Liver (tissue), 8 donors: ENCODE measurements at regions not wholly inside any gene's neighbourhood (a gene's known extent, or its start where the extent isn't known, plus 50 kb on each side); places are given as distances from the start of the nearest gene placed in this dataset.

Source experiments
- DNase-seq: peaks from one replicate; pipeline ENCODE4 v3.0.0-alpha.2; 2017; ENCODE audit warnings: low spot score
- H3K27ac ChIP-seq, 2 donors: one replicate each; pipeline ENCODE4 v1.7.0; 2013; ENCODE audit warnings: inconsistent platforms in 2 of 2, low read length in 2 of 2, control low read depth in 1 of 2, low read depth in 1 of 2, mild to moderate bottlenecking in 1 of 2
- H3K27me3 ChIP-seq, 4 donors: one replicate each; pipeline versions ENCODE4 v1.6.1 to v1.7.0; 2013; ENCODE audit warnings: low read length in 3 of 4, inconsistent platforms in 1 of 4, mild to moderate bottlenecking in 1 of 4, moderate library complexity in 1 of 4; ENCODE audit not compliant: control insufficient read depth in 4 of 4, insufficient read depth in 4 of 4
- H3K36me3 ChIP-seq, 4 donors: one replicate each; pipeline versions ENCODE4 v1.6.1 to v1.7.0; 2013; ENCODE audit warnings: low read length in 3 of 4, mild to moderate bottlenecking in 3 of 4, low read depth in 1 of 4, moderate library complexity in 1 of 4; ENCODE audit not compliant: control insufficient read depth in 4 of 4, insufficient read depth in 3 of 4
- H3K4me1 ChIP-seq, 4 donors: one replicate each; pipeline versions ENCODE4 v1.6.1 to v1.7.0; 2013; ENCODE audit warnings: low read length in 3 of 4, mild to moderate bottlenecking in 3 of 4, moderate library complexity in 1 of 4; ENCODE audit not compliant: control insufficient read depth in 4 of 4, insufficient read depth in 4 of 4
- H3K4me3 ChIP-seq, 3 donors: one replicate each; pipeline versions ENCODE4 v1.6.1 to v1.7.0; 2013; ENCODE audit warnings: low read length in 3 of 3, control low read depth in 1 of 3, low read depth in 1 of 3, mild to moderate bottlenecking in 1 of 3
- H3K9ac ChIP-seq, 2 donors: one replicate each; pipeline ENCODE4 v1.7.0; 2013; ENCODE audit warnings: low read length in 2 of 2, mild to moderate bottlenecking in 2 of 2, moderate library complexity in 2 of 2, control low read depth in 1 of 2, low read depth in 1 of 2
- H3K9me3 ChIP-seq, 4 donors: one replicate each; pipeline versions ENCODE4 v1.6.1 to v1.7.0; 2013; ENCODE audit warnings: low read length in 3 of 4; ENCODE audit not compliant: control insufficient read depth in 4 of 4
- CTCF ChIP-seq: fragments of 150-350 bp; IDR thresholded peaks from 2 replicates; pipeline ENCODE4 v1.5.1; 2017; ENCODE audit warnings: improper control_type of control experiment, low read depth, low read length; ENCODE audit not compliant: missing input control
- EGR1 ChIP-seq, 2 donors: IDR thresholded peaks; 2 replicates each; pipeline ENCODE4 v1.6.1; 2016 to 2018; ENCODE audit warnings: antibody characterized with exemption in 2 of 2, low read depth in 2 of 2
- FOXA1 ChIP-seq: IDR thresholded peaks from 2 replicates; pipeline ENCODE4 v1.6.1; 2016; ENCODE audit warnings: antibody characterized with exemption
- FOXA2 ChIP-seq: IDR thresholded peaks from 2 replicates; pipeline ENCODE4 v1.6.1; 2016; ENCODE audit warnings: antibody characterized with exemption
- GABPA ChIP-seq, 2 donors: IDR thresholded peaks in 1 of 2; conservative IDR thresholded peaks in 1 of 2; 2 replicates each; pipeline ENCODE4 v1.6.1; 2016; ENCODE audit warnings: antibody characterized with exemption in 2 of 2, mild to moderate bottlenecking in 1 of 2, moderate library complexity in 1 of 2
- HNF4A ChIP-seq, 2 donors: conservative IDR thresholded peaks; 2 replicates each; pipeline ENCODE4 v1.6.1; 2016; ENCODE audit warnings: antibody characterized with exemption in 2 of 2, mild to moderate bottlenecking in 2 of 2
- HNF4G ChIP-seq: IDR thresholded peaks from 2 replicates; pipeline ENCODE4 v1.6.1; 2016; ENCODE audit warnings: antibody characterized with exemption
- JUND ChIP-seq, 2 donors: IDR thresholded peaks; 2 replicates each; pipeline ENCODE4 v1.6.1; 2016; ENCODE audit warnings: antibody characterized with exemption in 2 of 2
- NR2F2 ChIP-seq: IDR thresholded peaks from 2 replicates; pipeline ENCODE4 v1.6.1; 2016; ENCODE audit warnings: antibody characterized with exemption
- RAD21 ChIP-seq, 2 donors: IDR thresholded peaks; 2 replicates each; pipeline ENCODE4 v1.6.1; 2016; ENCODE audit warnings: antibody characterized with exemption in 2 of 2, mild to moderate bottlenecking in 2 of 2
- REST ChIP-seq: IDR thresholded peaks from 2 replicates; pipeline ENCODE4 v1.6.1; 2016; ENCODE audit warnings: antibody characterized with exemption, mild to moderate bottlenecking
- RXRA ChIP-seq, 2 donors: IDR thresholded peaks; 2 replicates each; pipeline ENCODE4 v1.6.1; 2017 to 2018; ENCODE audit warnings: antibody characterized with exemption in 2 of 2, mild to moderate bottlenecking in 1 of 2
- SP1 ChIP-seq: IDR thresholded peaks from 2 replicates; pipeline ENCODE4 v1.6.1; 2018; ENCODE audit warnings: antibody characterized with exemption, mild to moderate bottlenecking
- TAF1 ChIP-seq: conservative IDR thresholded peaks from 2 replicates; pipeline ENCODE4 v1.6.1; 2016; ENCODE audit warnings: antibody characterized with exemption, mild to moderate bottlenecking
- ZBTB33 ChIP-seq: IDR thresholded peaks from 2 replicates; pipeline ENCODE4 v1.6.1; 2016; ENCODE audit warnings: antibody characterized with exemption
- WGBS: extraction: QIAGEN DNeasy Blood & Tissue Kit; methylation state at CpG from one replicate; pipeline ENCODE4 v1.1.7; 2013; 5-methylcytosine and 5-hydroxymethylcytosine counted together
- TF ChIP-seq, protein P1 (sequence below): IDR thresholded peaks from 2 replicates; pipeline ENCODE4 v1.6.1; 2016; ENCODE audit warnings: antibody characterized with exemption
- TF ChIP-seq, protein P2 (sequence below): IDR thresholded peaks from 2 replicates; pipeline ENCODE4 v1.6.1; 2016; ENCODE audit warnings: antibody characterized with exemption
- donor health status: healthy.
- donor health status: healthy.
- donor health status: healthy.
- donor health status: healthy.
- donor health status: healthy.

- TF ChIP-seq ZBTB33: no peak
Observed at GRCh38 chr1:58921751-58922150, 137.9 kb upstream of the JUN start (continued).

GRCh38 chr1:58922302-58923089, 138.6 kb upstream of the JUN start:
- no peak for DNase-seq
- Histone ChIP-seq H3K9me3 (no peaks in the 10 kb centered on the region), H3K9ac (no peak overlapping the region), H3K4me1 (peaks cover 0 to 3% (median 0%) of the 10 kb centered on the region in 4 donors), H3K27me3 (no peaks in the 10 kb centered on the region), H3K27ac (no peak overlapping the region), H3K4me3 (no peak overlapping the region), H3K36me3 (no peaks in the 10 kb centered on the region)
- WGBS: 49% methylated on average over 13 of the region's 13 CpGs
- TF ChIP-seq RAD21 (IDR thresholded peaks at IDR 0.05): peak in 1 of 2 donors; percentile 56
- TF ChIP-seq NR2F2: no peak
- TF ChIP-seq HNF4G: no peak
- peak; percentile 52 for TF ChIP-seq SP1
- peak; percentile 13 to 26 for TF ChIP-seq RXRA (IDR thresholded peaks at IDR 0.05)

- no peak overlapping the region for H3K27ac ChIP-seq
- 93% methylated on average over 3 of the region's 3 CpGs for WGBS
- no peaks in the 10 kb centered on the region for H3K9me3 ChIP-seq
- DNase-seq: no peak
- no peak overlapping the region for H3K4me3 ChIP-seq
- no peaks in the 10 kb centered on the region for H3K36me3 ChIP-seq
- H3K27me3 ChIP-seq: no peaks in the 10 kb centered on the region
- TF ChIP-seq, protein P1, sequence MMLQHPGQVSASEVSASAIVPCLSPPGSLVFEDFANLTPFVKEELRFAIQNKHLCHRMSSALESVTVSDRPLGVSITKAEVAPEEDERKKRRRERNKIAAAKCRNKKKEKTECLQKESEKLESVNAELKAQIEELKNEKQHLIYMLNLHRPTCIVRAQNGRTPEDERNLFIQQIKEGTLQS: no peak
- TF ChIP-seq HNF4A (conservative IDR thresholded peaks at IDR 0.05): no peak
- TF ChIP-seq FOXA1: no peak
- TF ChIP-seq FOXA2: no peak
- TF ChIP-seq NR2F2: no peak
- no peak for TF ChIP-seq RXRA (IDR thresholded peaks at IDR 0.05)
- no peak for TF ChIP-seq TAF1
- no peak for TF ChIP-seq REST
- TF ChIP-seq JUND (IDR thresholded peaks at IDR 0.05): no peak
- no peak for TF ChIP-seq EGR1 (IDR thresholded peaks at IDR 0.05; ENCODE audit: low read depth in 2 of 2)
- TF ChIP-seq HNF4G: no peak
- no peak for TF ChIP-seq GABPA (IDR thresholded peaks at IDR 0.05 in 1 of 2, conservative IDR thresholded peaks at IDR 0.05 in 1 of 2)
- TF ChIP-seq, protein P2, sequence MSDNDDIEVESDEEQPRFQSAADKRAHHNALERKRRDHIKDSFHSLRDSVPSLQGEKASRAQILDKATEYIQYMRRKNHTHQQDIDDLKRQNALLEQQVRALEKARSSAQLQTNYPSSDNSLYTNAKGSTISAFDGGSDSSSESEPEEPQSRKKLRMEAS: no peak
- no peak for TF ChIP-seq RAD21 (IDR thresholded peaks at IDR 0.05)
- no peak for TF ChIP-seq ZBTB33
- no peak for TF ChIP-seq SP1
- no peak for TF ChIP-seq CTCF
- no peak overlapping the region for H3K9ac ChIP-seq
- peaks cover 0 to 3% (median 0%) of the 10 kb centered on the region in 4 donors for H3K4me1 ChIP-seq
Observed at GRCh38 chr1:58923090-58923470, 139.2 kb upstream of the JUN start.
